HG02798 (cell line): ENCODE measurements at regions not wholly inside any gene's neighbourhood (a gene's known extent, or its start where the extent isn't known, plus 50 kb on each side); places are given as distances from the start of the nearest gene placed in this dataset.
"Not testable (repeated sequence)": the region's sequence is repeated elsewhere in the genome, so short reads cannot be mapped to it uniquely, and the experiment has no call there.

Experiments used
- ATAC-seq: cut with Tn5 transposase; IDR thresholded peaks from one replicate; pipeline ENCODE4 v1.9.1; 2021; ENCODE audit warnings: mild to moderate bottlenecking; ENCODE audit not compliant: unreplicated experiment, poor library complexity

- no peak for ATAC-seq
Observed at GRCh38 chr5:162721125-162721524, 653.6 kb downstream of the GABRG2 start.

- ATAC-seq: no peak
Observed at GRCh38 chr5:162752612-162753011, 684.8 kb upstream of the CCNG1 start.

GRCh38 chr5:162762119-162762518, 675.3 kb upstream of the CCNG1 start:
- no peak for ATAC-seq

- no peak for ATAC-seq
Observed at GRCh38 chr5:162769019-162769418, 668.4 kb upstream of the CCNG1 start.

GRCh38 chr5:162785673-162786072, 651.7 kb upstream of the CCNG1 start:
- ATAC-seq: no peak

- ATAC-seq: no peak
Observed at GRCh38 chr5:162786234-162786633, 651.2 kb upstream of the CCNG1 start.

GRCh38 chr5:162796507-162796906, 640.9 kb upstream of the CCNG1 start:
- no peak for ATAC-seq

GRCh38 chr5:162800301-162800700, 637.1 kb upstream of the CCNG1 start:
- no peak for ATAC-seq

- no peak for ATAC-seq
Observed at GRCh38 chr5:162801235-162801634, 636.2 kb upstream of the CCNG1 start.

GRCh38 chr5:162806195-162806594, 631.2 kb upstream of the CCNG1 start:
- no peak for ATAC-seq

GRCh38 chr5:162811071-162811470, 626.3 kb upstream of the CCNG1 start:
- no peak for ATAC-seq

- ATAC-seq: no peak
Observed at GRCh38 chr5:162816816-162817215, 620.6 kb upstream of the CCNG1 start.

- no peak for ATAC-seq
Observed at GRCh38 chr5:162817364-162817763, 620.0 kb upstream of the CCNG1 start.

GRCh38 chr5:162821664-162822063, 615.7 kb upstream of the CCNG1 start:
- not testable (repeated sequence) for ATAC-seq

- ATAC-seq: peak; percentile 63
Observed at GRCh38 chr5:162824360-162824759, 613.0 kb upstream of the CCNG1 start.

- no peak for ATAC-seq
Observed at GRCh38 chr5:162837155-162837554, 600.2 kb upstream of the CCNG1 start.

GRCh38 chr5:162842727-162843126, 594.7 kb upstream of the CCNG1 start:
- no peak for ATAC-seq

GRCh38 chr5:162852134-162852533, 585.3 kb upstream of the CCNG1 start:
- ATAC-seq: no peak

- ATAC-seq: no peak
Observed at GRCh38 chr5:162858770-162859169, 578.6 kb upstream of the CCNG1 start.

- no peak for ATAC-seq
Observed at GRCh38 chr5:162870966-162871365, 566.4 kb upstream of the CCNG1 start.

- ATAC-seq: no peak
Observed at GRCh38 chr5:162882629-162883028, 554.8 kb upstream of the CCNG1 start.

- peak; percentile 47 for ATAC-seq
Observed at GRCh38 chr5:162886717-162887116, 550.7 kb upstream of the CCNG1 start.

- ATAC-seq: peak; percentile 61
Observed at GRCh38 chr5:162888268-162888667, 549.1 kb upstream of the CCNG1 start.
